ENCODE measurements at regions not wholly inside any gene's neighbourhood (a gene's known extent, or its start where the extent isn't known, plus 50 kb on each side); places are given as distances from the start of the nearest gene placed in this dataset.

DNA sequence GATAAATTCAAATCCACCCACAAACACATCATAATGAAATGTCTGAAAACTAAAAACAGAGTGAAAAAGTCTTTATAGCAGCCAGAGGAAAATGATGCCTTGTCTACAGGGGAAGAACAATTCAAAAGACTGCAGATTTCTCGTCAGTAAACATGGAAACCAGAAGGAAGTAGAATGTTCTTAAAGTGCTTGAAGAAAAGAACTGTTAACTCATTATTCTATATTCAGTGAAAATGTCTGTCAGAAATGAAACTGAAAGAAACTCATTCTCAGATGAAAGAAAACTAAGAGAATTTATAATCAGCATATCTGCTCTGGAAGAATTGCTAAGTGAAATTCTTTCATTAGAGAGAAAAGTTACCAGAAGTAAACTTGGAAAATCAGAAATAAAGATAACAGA lies 416.1 kb downstream of the TBC1D32 start:
- TF ChIP-seq EZH2 (IDR thresholded peaks at IDR 0.05; ENCODE audit: borderline replicate concordance, low read depth, low read length, poor library complexity, severe bottlenecking): no peak
- TF ChIP-seq, protein P1, sequence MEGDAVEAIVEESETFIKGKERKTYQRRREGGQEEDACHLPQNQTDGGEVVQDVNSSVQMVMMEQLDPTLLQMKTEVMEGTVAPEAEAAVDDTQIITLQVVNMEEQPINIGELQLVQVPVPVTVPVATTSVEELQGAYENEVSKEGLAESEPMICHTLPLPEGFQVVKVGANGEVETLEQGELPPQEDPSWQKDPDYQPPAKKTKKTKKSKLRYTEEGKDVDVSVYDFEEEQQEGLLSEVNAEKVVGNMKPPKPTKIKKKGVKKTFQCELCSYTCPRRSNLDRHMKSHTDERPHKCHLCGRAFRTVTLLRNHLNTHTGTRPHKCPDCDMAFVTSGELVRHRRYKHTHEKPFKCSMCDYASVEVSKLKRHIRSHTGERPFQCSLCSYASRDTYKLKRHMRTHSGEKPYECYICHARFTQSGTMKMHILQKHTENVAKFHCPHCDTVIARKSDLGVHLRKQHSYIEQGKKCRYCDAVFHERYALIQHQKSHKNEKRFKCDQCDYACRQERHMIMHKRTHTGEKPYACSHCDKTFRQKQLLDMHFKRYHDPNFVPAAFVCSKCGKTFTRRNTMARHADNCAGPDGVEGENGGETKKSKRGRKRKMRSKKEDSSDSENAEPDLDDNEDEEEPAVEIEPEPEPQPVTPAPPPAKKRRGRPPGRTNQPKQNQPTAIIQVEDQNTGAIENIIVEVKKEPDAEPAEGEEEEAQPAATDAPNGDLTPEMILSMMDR (conservative IDR thresholded peaks at IDR 0.05; ENCODE audit: low read depth, low read length): no peak
